Posterior cingulate gyrus (tissue), 11 donors: ENCODE measurements at regions not wholly inside any gene's neighbourhood (a gene's known extent, or its start where the extent isn't known, plus 50 kb on each side); places are given as distances from the start of the nearest gene placed in this dataset.
A peak's percentile ranks its signal among the peaks of the same experiment; 100 is the strongest.
"Not testable (repeated sequence)": the region's sequence is repeated elsewhere in the genome, so short reads cannot be mapped to it uniquely, and the experiment has no call there.

Experiments used
- DNase-seq, 10 donors: peaks; one replicate each; pipeline versions ENCODE4 v3.0.0 to v3.0.0-alpha.2; 2020 to 2021; ENCODE audit warnings: mixed read lengths in 3 of 10
- intact Hi-C: fragments of 100-400 bp; cut with DNase I; formaldehyde crosslinking; loops from one replicate; pipeline ENCODE4 v1.15.1; 2023

GRCh38 chr20:55544638-55545037 lies 460.7 kb downstream of the CBLN4 start:
- DNase-seq: no peak
- intact Hi-C loops: no loop called here

DNA sequence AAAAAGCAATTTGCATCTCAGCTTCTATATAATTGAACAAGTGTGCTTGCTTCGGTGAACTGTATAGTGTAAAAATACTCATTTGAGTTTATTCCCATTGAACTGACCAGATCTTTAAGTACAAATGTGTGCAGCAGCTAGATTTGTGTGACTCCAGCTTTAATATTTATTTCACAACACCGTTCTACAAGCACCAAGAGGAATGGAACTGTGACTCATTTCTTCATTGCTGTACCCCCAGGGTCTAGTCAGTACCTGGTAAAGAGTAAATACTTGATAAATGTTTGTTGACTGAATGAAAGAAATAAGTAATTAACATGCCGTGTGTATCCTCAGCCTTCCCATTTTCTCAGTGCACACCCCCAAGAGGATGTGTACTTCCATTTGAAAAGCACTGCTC lies 464.8 kb downstream of the CBLN4 start:
- DNase-seq: no peak
- intact Hi-C loops: no loop called here

DNA sequence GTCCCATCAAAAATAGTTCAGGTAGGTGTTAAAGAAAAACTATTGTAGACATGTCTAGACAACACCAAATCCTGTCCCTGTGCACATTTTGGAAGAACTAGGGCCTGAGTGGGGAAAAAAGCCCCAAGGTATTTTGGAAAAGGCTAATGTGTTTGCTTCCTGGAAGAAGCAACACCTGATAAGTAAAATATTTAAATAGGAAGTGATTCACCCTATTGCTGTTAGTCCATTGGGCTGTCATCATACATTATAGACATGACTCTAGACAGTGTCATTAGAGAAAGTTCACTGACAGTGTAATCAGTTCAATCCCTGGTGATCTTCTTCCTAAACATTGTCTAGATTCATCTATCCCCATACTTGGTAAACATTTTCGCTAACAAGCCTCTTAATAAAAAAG lies 465.3 kb downstream of the CBLN4 start:
- intact Hi-C loops: no loop called here
- DNase-seq: no peak

DNA sequence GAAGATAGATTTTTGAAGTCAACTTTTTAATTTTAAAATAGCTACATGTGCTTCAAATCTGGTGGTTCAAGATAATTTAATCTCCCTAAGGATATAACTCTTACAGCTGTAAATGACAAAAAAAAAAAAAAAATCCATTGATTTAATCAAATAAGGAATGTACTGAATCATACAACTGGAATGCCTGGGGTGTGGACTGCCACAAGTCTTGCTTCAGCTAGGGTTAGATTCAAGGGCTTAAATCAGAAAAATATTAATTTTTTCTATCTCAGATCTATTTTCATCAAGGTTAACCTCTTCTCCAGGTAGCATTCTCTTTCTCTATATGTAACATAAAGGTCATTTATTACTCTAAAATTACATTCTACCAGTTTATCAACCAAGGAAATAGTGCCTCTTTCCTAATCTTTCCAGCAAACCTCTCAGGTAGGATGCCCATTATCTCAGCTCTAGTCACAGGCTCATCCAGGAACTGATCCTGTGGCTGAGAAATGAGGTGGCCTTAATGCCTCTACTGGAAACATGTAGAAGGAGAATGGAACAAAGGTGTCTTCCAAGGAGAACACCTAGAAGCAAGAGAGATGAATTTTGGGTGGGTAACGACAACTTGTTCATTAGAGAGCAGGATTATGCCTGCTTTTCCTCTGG lies 466.9 kb downstream of the CBLN4 start:
- DNase-seq: no peak
- intact Hi-C loops: no loop called here

GRCh38 chr20:55535366-55535765 lies 470.0 kb downstream of the CBLN4 start:
- no peak for DNase-seq
- intact Hi-C loops: no loop called here

DNA sequence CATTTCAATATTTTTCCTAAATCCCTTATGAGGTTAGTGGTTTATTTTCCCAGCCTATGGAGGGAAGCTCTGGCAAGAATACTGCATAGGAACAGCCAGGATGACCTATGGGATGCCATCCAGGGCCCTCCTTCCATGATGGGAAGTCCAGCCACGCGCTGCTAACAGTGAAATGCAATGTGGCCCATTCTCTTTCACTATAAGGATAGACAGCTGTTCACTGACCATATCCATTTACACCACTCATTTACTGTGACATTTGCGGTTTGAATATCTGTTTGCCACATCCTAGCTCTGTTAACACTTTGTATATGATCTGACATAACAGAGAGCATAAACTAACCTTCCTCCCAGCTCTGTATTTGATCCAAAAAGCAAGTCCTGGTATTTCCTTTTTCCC lies 471.7 kb downstream of the CBLN4 start:
- intact Hi-C loops: no loop called here
- no peak for DNase-seq

GRCh38 chr20:55530763-55531162 lies 474.6 kb downstream of the CBLN4 start:
- DNase-seq: no peak
- intact Hi-C loops: no loop called here

GRCh38 chr20:55528482-55528881 lies 476.8 kb downstream of the CBLN4 start:
- intact Hi-C loops: no loop called here
- no peak for DNase-seq

DNA sequence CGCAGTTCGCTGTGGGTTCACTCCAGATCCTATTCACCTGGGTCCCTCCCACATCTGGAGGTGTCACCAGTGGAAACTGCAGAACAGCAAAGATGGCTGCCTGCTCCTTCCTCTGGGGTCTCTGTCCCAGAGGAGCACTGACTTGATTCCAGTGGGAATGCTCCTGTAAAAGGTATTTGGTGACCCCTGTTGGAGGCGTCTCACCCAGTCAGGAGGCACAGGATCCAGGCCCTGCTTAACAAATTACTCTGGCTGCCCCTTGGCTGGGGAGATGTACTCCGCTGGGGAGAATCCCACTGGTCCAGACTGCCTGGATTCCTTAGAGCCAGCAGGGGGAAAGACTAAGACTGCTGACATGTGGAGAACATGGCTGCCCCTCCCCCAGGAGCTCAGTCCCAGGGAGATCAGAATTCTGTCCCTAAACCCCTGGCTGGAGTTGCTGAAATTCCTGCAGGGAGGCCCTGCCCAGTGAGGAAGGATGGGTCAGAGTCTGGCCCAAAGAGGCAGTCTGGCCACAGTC lies 483.0 kb downstream of the CBLN4 start:
- intact Hi-C loops: no loop called here
- DNase-seq: no peak

GRCh38 chr20:55517584-55517983 lies 487.7 kb downstream of the CBLN4 start:
- intact Hi-C loops, DNase-seq: not testable (repeated sequence)

DNA sequence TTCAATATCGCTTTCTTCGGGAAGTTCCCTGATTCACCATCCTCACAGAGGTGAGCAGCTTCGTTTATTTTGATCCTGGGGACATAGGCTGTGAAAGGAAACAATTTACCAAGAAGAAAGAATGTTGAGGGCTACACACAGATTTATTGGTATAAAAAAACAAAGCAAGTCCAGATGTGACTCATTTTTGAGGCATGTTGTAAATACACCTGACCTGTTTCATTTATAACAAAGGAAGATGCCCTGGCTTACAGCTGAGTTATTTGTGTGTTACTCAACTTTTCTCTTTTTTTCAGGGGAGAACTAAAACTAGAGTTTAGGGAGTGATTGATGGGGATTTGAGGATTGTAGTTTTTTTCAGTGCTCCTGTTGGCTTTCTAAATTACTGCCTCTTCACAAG lies 489.5 kb downstream of the CBLN4 start:
- DNase-seq: no peak
- intact Hi-C loops: no loop called here

- intact Hi-C loops: no loop called here
- DNase-seq: no peak
Measured at GRCh38 chr20:55514531-55514930, 490.8 kb downstream of the CBLN4 start.

DNA sequence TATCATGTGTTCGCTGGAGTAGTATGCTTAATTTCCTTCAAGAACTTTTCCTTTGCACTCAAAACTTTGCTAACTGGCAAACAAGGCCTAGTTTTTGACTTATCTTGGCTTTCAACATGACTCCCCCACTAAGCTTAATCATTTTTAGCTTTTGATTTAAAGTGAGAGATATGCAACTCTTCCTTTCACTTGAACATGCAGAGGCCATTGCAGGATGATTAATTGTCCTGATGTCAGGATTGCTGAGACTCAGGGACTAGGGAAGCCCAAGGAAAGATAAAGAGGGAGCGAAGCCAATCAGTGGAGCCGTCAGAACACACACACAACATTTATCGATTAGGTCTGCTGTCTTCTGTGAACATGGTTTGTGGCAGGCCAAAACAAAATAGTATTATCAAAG lies 491.4 kb downstream of the CBLN4 start:
- DNase-seq: no peak
- intact Hi-C loops: no loop called here

GRCh38 chr20:55500130-55500529 lies 505.2 kb downstream of the CBLN4 start:
- peak in 1 of 10 donors; percentile 70 for DNase-seq
- intact Hi-C loops: no loop called here

GRCh38 chr20:55488593-55488992 lies 516.7 kb downstream of the CBLN4 start:
- DNase-seq: no peak
- intact Hi-C loops: no loop called here

DNA sequence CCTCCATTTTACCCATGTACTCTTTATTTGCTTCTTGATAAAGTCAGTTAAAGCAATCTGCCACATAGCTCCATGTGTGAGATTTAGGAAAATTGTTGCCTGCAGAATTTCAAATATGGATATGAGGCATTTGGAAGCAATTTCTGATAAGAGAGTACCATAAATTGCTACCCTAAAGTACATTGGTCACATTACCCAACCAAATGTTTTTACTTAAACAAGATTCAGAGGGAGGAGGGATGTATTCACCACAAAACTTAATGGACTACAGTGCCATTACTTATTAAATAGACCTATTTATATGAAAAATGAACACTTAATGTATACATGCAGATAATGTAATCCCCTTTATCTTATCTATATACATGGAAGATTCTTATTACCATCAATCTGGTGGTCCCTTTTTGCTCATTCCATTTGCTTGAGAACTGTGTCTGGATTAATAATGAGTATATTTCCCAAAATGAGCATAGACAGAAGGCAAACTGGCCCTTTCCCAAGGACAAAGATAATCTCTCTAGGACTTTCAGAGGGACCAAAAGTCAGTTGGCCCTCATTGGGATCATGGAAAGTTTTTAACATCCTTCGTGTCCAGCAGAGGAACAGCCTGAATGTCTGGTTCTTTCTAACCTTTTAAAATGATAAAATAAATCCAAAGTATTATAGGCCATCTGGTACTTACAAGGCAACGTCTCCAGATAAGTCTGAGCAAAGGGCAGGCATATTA lies 526.4 kb downstream of the CBLN4 start:
- no peak for DNase-seq

GRCh38 chr20:55472704-55473103 lies 532.6 kb downstream of the CBLN4 start:
- DNase-seq: no peak
- intact Hi-C loops: no loop called here

More for the DNA sequence above, 526.4 kb downstream of the CBLN4 start:
- intact Hi-C loops: no loop called here

GRCh38 chr20:55471052-55472006 lies 534.0 kb downstream of the CBLN4 start:
- no peak for DNase-seq
- intact Hi-C loops: no loop called here

DNA sequence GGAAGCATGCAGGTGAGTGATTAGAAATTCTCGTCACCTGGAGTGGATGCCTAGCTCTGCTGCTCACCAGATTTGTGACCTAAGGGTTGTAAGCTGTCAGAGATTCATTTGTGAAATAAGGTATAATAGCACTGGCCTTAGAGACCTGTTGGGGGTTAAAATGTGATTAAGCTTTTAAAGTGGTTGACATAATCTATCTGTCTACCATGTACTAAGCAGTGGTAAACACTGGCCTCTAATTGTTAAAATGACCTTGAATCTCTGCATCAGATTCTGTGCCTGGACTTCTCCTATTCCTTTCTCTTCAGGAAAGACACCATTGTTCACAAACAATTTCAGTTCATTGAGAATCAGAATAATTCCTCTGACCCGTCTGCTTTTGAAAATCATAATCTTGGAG lies 536.2 kb downstream of the CBLN4 start:
- no peak for DNase-seq
- intact Hi-C loops: no loop called here

DNA sequence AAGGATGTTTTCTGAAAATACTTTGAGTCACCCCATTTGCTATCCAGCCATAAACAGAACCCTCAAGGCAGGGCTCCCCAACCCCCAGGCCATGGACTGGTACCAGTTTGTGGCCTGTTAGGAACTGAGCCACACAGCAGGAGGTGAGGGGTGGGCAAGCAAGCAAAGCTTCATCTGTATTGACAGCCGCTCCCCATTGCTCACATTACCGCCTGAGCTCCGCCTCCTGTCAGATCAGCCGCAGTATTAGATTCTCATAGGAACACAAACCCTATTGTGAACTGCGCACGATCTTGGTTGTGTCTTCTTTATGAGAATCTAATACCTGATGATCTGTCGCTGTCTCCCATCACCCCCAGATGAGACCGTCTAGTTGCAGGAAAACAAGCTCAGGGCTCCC lies 543.8 kb downstream of the CBLN4 start:
- intact Hi-C loops: no loop called here
- DNase-seq: no peak

DNA sequence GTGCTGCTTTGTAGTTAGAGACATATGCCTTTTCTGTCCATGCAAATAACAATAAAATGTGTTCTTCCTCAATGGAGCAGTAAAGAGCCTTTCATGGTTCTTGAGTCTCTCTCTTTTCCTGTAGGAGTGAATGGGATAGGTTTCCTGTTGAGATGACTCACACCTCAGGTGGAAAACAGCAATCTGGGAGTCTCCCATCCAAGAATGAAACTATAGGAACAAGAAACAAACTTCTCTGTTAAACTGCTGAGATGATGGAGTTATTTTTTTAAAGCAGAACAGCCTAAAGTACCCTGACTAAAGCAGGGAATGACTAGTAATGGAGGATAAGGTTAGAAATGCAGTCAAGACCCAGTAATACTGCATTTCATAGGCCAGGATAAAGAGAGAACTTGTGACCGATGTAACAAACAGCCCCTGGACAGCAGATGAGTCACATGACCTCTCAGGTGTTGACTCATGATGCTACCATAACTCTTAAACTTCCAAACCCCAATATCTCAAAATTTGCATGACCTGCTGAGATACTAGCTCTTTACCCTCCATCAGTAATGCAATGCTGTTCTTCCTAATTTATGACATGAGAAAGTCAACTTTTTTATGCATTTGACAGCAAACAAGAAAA lies 548.9 kb downstream of the CBLN4 start:
- no peak for DNase-seq
- intact Hi-C loops: no loop called here
